HEK293T (cell line): ENCODE measurements at regions not wholly inside any gene's neighbourhood (a gene's known extent, or its start where the extent isn't known, plus 50 kb on each side); places are given as distances from the start of the nearest gene placed in this dataset.

Experiments
- FOXA1 ChIP-seq: fragments of 450-650 bp; IDR thresholded peaks from 2 replicates; pipeline ENCODE4 v1.6.1; 2016; ENCODE audit warnings: mild to moderate bottlenecking
- FOXK2 ChIP-seq: fragments of 450-650 bp; IDR thresholded peaks from 2 replicates; pipeline ENCODE4 v1.6.1; 2016; ENCODE audit warnings: mild to moderate bottlenecking
- FOXM1 ChIP-seq: fragments of 450-650 bp; IDR thresholded peaks from 2 replicates; pipeline ENCODE4 v1.6.1; 2017; ENCODE audit warnings: mild to moderate bottlenecking, borderline replicate concordance
- L3MBTL2 ChIP-seq: fragments of 450-650 bp; conservative IDR thresholded peaks from 2 replicates; pipeline ENCODE4 v1.6.1; 2016; ENCODE audit warnings: mild to moderate bottlenecking
- LEF1 ChIP-seq: fragments of 450-650 bp; IDR thresholded peaks from 2 replicates; pipeline ENCODE4 v1.6.1; 2017; ENCODE audit warnings: mild to moderate bottlenecking, borderline replicate concordance
- SP1 ChIP-seq: fragments of 450-650 bp; IDR thresholded peaks from 2 replicates; pipeline ENCODE4 v1.6.1; 2017
- TARDBP ChIP-seq: fragments of 450-650 bp; IDR thresholded peaks from 2 replicates; pipeline ENCODE4 v1.6.1; 2016
- TF ChIP-seq, protein P1 (sequence below): fragments of 450-650 bp; IDR thresholded peaks from 2 replicates; pipeline ENCODE4 v1.6.1; 2016

- TF ChIP-seq, protein P1, sequence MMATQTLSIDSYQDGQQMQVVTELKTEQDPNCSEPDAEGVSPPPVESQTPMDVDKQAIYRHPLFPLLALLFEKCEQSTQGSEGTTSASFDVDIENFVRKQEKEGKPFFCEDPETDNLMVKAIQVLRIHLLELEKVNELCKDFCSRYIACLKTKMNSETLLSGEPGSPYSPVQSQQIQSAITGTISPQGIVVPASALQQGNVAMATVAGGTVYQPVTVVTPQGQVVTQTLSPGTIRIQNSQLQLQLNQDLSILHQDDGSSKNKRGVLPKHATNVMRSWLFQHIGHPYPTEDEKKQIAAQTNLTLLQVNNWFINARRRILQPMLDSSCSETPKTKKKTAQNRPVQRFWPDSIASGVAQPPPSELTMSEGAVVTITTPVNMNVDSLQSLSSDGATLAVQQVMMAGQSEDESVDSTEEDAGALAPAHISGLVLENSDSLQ, result no peak
- TF ChIP-seq FOXM1 (no peak), TARDBP (no peak), FOXK2 (no peak), SP1 (no peak), LEF1 (no peak), FOXA1 (no peak), L3MBTL2 (no peak)
These were observed 201.0 kb upstream of the DIO3 start for GRCh38 chr14:101360054-101360911.
